ENCODE measurements at regions not wholly inside any gene's neighbourhood (a gene's known extent, or its start where the extent isn't known, plus 50 kb on each side); places are given as distances from the start of the nearest gene placed in this dataset.
A peak's percentile ranks its signal among the peaks of the same experiment; 100 is the strongest.

GRCh38 chrX:147405764-147406163, 506.0 kb upstream of the FMR1 start:
- Histone ChIP-seq H3K27ac (ENCODE audit: low read depth in 1 of 2, low read length in 2 of 2) (no peak overlapping the region), H3K27me3 (ENCODE audit: control insufficient read depth in 1 of 2, insufficient read depth in 2 of 2, low read length in 1 of 2) (no peaks in the 10 kb centered on the region), H3K36me3 (ENCODE audit: control insufficient read depth in 1 of 2, insufficient read depth in 2 of 2, low read length in 1 of 2) (no peaks in the 10 kb centered on the region), H3K9me3 (ENCODE audit: control insufficient read depth, low read length) (no peaks in the 10 kb centered on the region), H3K4me1 (ENCODE audit: control insufficient read depth in 1 of 2, insufficient read depth in 2 of 2, low read length in 2 of 2) (no peaks in the 10 kb centered on the region), H3K4me3 (ENCODE audit: low read length in 2 of 2) (no peak overlapping the region)
- ATAC-seq (ENCODE audit: low FRiP score) = no peak
- DNase-seq = no peak
- intact Hi-C loops (cut with DNase I) = no loop called here
- 50 to 73% methylated on average over 5 of the region's 5 CpGs for WGBS, 2 donors

- Histone ChIP-seq H3K4me3 (ENCODE audit: low read length in 2 of 2) (no peak overlapping the region), H3K27me3 (ENCODE audit: control insufficient read depth in 1 of 2, insufficient read depth in 2 of 2, low read length in 1 of 2) (no peaks in the 10 kb centered on the region), H3K4me1 (ENCODE audit: control insufficient read depth in 1 of 2, insufficient read depth in 2 of 2, low read length in 2 of 2) (no peaks in the 10 kb centered on the region), H3K27ac (ENCODE audit: low read depth in 1 of 2, low read length in 2 of 2) (no peak overlapping the region), H3K36me3 (ENCODE audit: control insufficient read depth in 1 of 2, insufficient read depth in 2 of 2, low read length in 1 of 2) (no peaks in the 10 kb centered on the region), H3K9me3 (ENCODE audit: control insufficient read depth, low read length) (no peaks in the 10 kb centered on the region)
- intact Hi-C loops (cut with DNase I) = no loop called here
- ATAC-seq (ENCODE audit: low FRiP score) (no peak), DNase-seq (no peak)
- WGBS, 2 donors = 10 to 42% methylated on average over 1 of the region's 1 CpG
Observed at GRCh38 chrX:147403040-147403439, 508.7 kb upstream of the FMR1 start.

- no peak for ATAC-seq (ENCODE audit: low FRiP score)
- 19 to 26% methylated on average over 5 of the region's 5 CpGs for WGBS, 2 donors
- DNase-seq = no peak
- Histone ChIP-seq H3K4me1 (ENCODE audit: control insufficient read depth in 1 of 2, insufficient read depth in 2 of 2, low read length in 2 of 2) (no peaks in the 10 kb centered on the region), H3K9me3 (ENCODE audit: control insufficient read depth, low read length) (no peaks in the 10 kb centered on the region), H3K4me3 (ENCODE audit: low read length in 2 of 2) (no peak overlapping the region), H3K27ac (ENCODE audit: low read depth in 1 of 2, low read length in 2 of 2) (no peak overlapping the region), H3K27me3 (ENCODE audit: control insufficient read depth in 1 of 2, insufficient read depth in 2 of 2, low read length in 1 of 2) (no peaks in the 10 kb centered on the region), H3K36me3 (ENCODE audit: control insufficient read depth in 1 of 2, insufficient read depth in 2 of 2, low read length in 1 of 2) (no peaks in the 10 kb centered on the region)
- intact Hi-C loops (cut with DNase I) = no loop called here
Observed at GRCh38 chrX:147378767-147379166, 533.0 kb upstream of the FMR1 start.

GRCh38 chrX:147377728-147378127, 534.0 kb upstream of the FMR1 start:
- DNase-seq (no peak), ATAC-seq (ENCODE audit: low FRiP score) (no peak)
- H3K36me3 ChIP-seq (ENCODE audit: control insufficient read depth in 1 of 2, insufficient read depth in 2 of 2, low read length in 1 of 2) = no peaks in the 10 kb centered on the region
- no peaks in the 10 kb centered on the region for H3K4me1 ChIP-seq (ENCODE audit: control insufficient read depth in 1 of 2, insufficient read depth in 2 of 2, low read length in 2 of 2)
- 29 to 51% methylated on average over 1 of the region's 1 CpG for WGBS, 2 donors
- intact Hi-C loops (cut with DNase I) = no loop called here
- no peaks in the 10 kb centered on the region for H3K27me3 ChIP-seq (ENCODE audit: control insufficient read depth in 1 of 2, insufficient read depth in 2 of 2, low read length in 1 of 2)
- no peak overlapping the region for H3K27ac ChIP-seq (ENCODE audit: low read depth in 1 of 2, low read length in 2 of 2)
- no peak overlapping the region for H3K4me3 ChIP-seq (ENCODE audit: low read length in 2 of 2)
- no peaks in the 10 kb centered on the region for H3K9me3 ChIP-seq (ENCODE audit: control insufficient read depth, low read length)

- DNase-seq (peak in 1 of 2 donors; percentile 51), ATAC-seq (ENCODE audit: low FRiP score) (no peak)
- WGBS, 2 donors = 47 to 49% methylated on average over 9 of the region's 9 CpGs
- Histone ChIP-seq H3K36me3 (ENCODE audit: control insufficient read depth in 1 of 2, insufficient read depth in 2 of 2, low read length in 1 of 2) (no peaks in the 10 kb centered on the region), H3K9me3 (ENCODE audit: control insufficient read depth, low read length) (no peaks in the 10 kb centered on the region), H3K27ac (ENCODE audit: low read depth in 1 of 2, low read length in 2 of 2) (no peak overlapping the region), H3K4me3 (ENCODE audit: low read length in 2 of 2) (no peak overlapping the region), H3K4me1 (ENCODE audit: control insufficient read depth in 1 of 2, insufficient read depth in 2 of 2, low read length in 2 of 2) (no peaks in the 10 kb centered on the region), H3K27me3 (ENCODE audit: control insufficient read depth in 1 of 2, insufficient read depth in 2 of 2, low read length in 1 of 2) (no peaks in the 10 kb centered on the region)
- intact Hi-C loops (cut with DNase I) = no loop called here
Observed at GRCh38 chrX:147376601-147377422, 534.9 kb upstream of the FMR1 start.

- 38 to 58% methylated on average over 2 of the region's 2 CpGs for WGBS, 2 donors
- no peak for DNase-seq
Observed at GRCh38 chrX:147364896-147365295, 546.8 kb upstream of the FMR1 start.

GRCh38 chrX:147351644-147352043, 537.1 kb upstream of the CXorf51A start:
- intact Hi-C loops (cut with DNase I) = no loop called here
- Histone ChIP-seq H3K4me3 (ENCODE audit: low read length in 2 of 2) (no peak overlapping the region), H3K4me1 (ENCODE audit: control insufficient read depth in 1 of 2, insufficient read depth in 2 of 2, low read length in 2 of 2) (no peaks in the 10 kb centered on the region), H3K36me3 (ENCODE audit: control insufficient read depth in 1 of 2, insufficient read depth in 2 of 2, low read length in 1 of 2) (no peaks in the 10 kb centered on the region), H3K27ac (ENCODE audit: low read depth in 1 of 2, low read length in 2 of 2) (no peak overlapping the region), H3K9me3 (ENCODE audit: control insufficient read depth, low read length) (no peaks in the 10 kb centered on the region), H3K27me3 (ENCODE audit: control insufficient read depth in 1 of 2, insufficient read depth in 2 of 2, low read length in 1 of 2) (no peaks in the 10 kb centered on the region)
- no peak for ATAC-seq (ENCODE audit: low FRiP score)
- WGBS, 2 donors = 75 to 87% methylated on average over 3 of the region's 3 CpGs
- no peak for DNase-seq

More at GRCh38 chrX:147364896-147365295, 546.8 kb upstream of the FMR1 start:
- intact Hi-C loops (cut with DNase I) = no loop called here
- ATAC-seq (ENCODE audit: low FRiP score) = no peak
- H3K27ac ChIP-seq (ENCODE audit: low read depth in 1 of 2, low read length in 2 of 2) = no peak overlapping the region
- no peaks in the 10 kb centered on the region for H3K27me3 ChIP-seq (ENCODE audit: control insufficient read depth in 1 of 2, insufficient read depth in 2 of 2, low read length in 1 of 2)
- no peak overlapping the region for H3K4me3 ChIP-seq (ENCODE audit: low read length in 2 of 2)
- no peaks in the 10 kb centered on the region for H3K9me3 ChIP-seq (ENCODE audit: control insufficient read depth, low read length)
- H3K4me1 ChIP-seq (ENCODE audit: control insufficient read depth in 1 of 2, insufficient read depth in 2 of 2, low read length in 2 of 2) = no peaks in the 10 kb centered on the region
- H3K36me3 ChIP-seq (ENCODE audit: control insufficient read depth in 1 of 2, insufficient read depth in 2 of 2, low read length in 1 of 2) = no peaks in the 10 kb centered on the region

- no peaks in the 10 kb centered on the region for H3K27me3 ChIP-seq (ENCODE audit: control insufficient read depth in 1 of 2, insufficient read depth in 2 of 2, low read length in 1 of 2)
- no peaks in the 10 kb centered on the region for H3K9me3 ChIP-seq (ENCODE audit: control insufficient read depth, low read length)
- no peak overlapping the region for H3K4me3 ChIP-seq (ENCODE audit: low read length in 2 of 2)
- ATAC-seq (ENCODE audit: low FRiP score) = no peak
- no peak overlapping the region for H3K27ac ChIP-seq (ENCODE audit: low read depth in 1 of 2, low read length in 2 of 2)
- no peak for DNase-seq
- intact Hi-C loops (cut with DNase I) = no loop called here
- WGBS, 2 donors = 70 to 81% methylated on average over 6 of the region's 6 CpGs
- H3K4me1 ChIP-seq (ENCODE audit: control insufficient read depth in 1 of 2, insufficient read depth in 2 of 2, low read length in 2 of 2) = no peaks in the 10 kb centered on the region
- H3K36me3 ChIP-seq (ENCODE audit: control insufficient read depth in 1 of 2, insufficient read depth in 2 of 2, low read length in 1 of 2) = no peaks in the 10 kb centered on the region
Observed at GRCh38 chrX:147343467-147343866, 528.9 kb upstream of the CXorf51A start.

GRCh38 chrX:147342197-147342596, 527.7 kb upstream of the CXorf51A start:
- Histone ChIP-seq H3K27me3 (ENCODE audit: control insufficient read depth in 1 of 2, insufficient read depth in 2 of 2, low read length in 1 of 2) (no peaks in the 10 kb centered on the region), H3K4me3 (ENCODE audit: low read length in 2 of 2) (no peak overlapping the region), H3K9me3 (ENCODE audit: control insufficient read depth, low read length) (no peaks in the 10 kb centered on the region), H3K4me1 (ENCODE audit: control insufficient read depth in 1 of 2, insufficient read depth in 2 of 2, low read length in 2 of 2) (no peaks in the 10 kb centered on the region), H3K36me3 (ENCODE audit: control insufficient read depth in 1 of 2, insufficient read depth in 2 of 2, low read length in 1 of 2) (no peaks in the 10 kb centered on the region), H3K27ac (ENCODE audit: low read depth in 1 of 2, low read length in 2 of 2) (no peak overlapping the region)
- DNase-seq = no peak
- intact Hi-C loops (cut with DNase I) = no loop called here
- ATAC-seq (ENCODE audit: low FRiP score) = no peak
